GM23338 (cell line): ENCODE measurements at regions not wholly inside any gene's neighbourhood (a gene's known extent, or its start where the extent isn't known, plus 50 kb on each side); places are given as distances from the start of the nearest gene placed in this dataset.

ENCODE experiments used
- ATAC-seq: fragments of 200-7000 bp; cut with Tn5 transposase; 3 replicates; pipeline ENCODE4 v1.9.1; 2020
- DNase-seq: peaks from one replicate; pipeline ENCODE4 v3.0.0-alpha.2; 2015; ENCODE audit warnings: low spot score
- H2AFZ ChIP-seq: fragments of 200-600 bp; sonication (generic); 2 replicates; pipeline ENCODE4 v1.8.0; 2016; ENCODE audit warnings: antibody characterized with exemption, mild to moderate bottlenecking, moderate library complexity
- H3F3A ChIP-seq: fragments of 200-600 bp; sonication (generic); replicated peaks from 2 replicates; pipeline ENCODE4 v1.8.0; 2017; ENCODE audit warnings: antibody characterized with exemption, mixed run types, low read depth
- H3K27ac ChIP-seq: fragments of 200-600 bp; sonication (generic); 2 replicates; pipeline ENCODE4 v1.6.1; 2016; ENCODE audit warnings: low read depth
- H3K27me3 ChIP-seq: fragments of 200-600 bp; sonication (generic); 2 replicates; pipeline ENCODE4 v1.8.0; 2016; ENCODE audit warnings: mild to moderate bottlenecking, mixed run types, moderate library complexity; ENCODE audit not compliant: insufficient read depth
- H3K36me3 ChIP-seq: fragments of 200-600 bp; sonication (generic); 2 replicates; pipeline ENCODE4 v1.8.0; 2016; ENCODE audit warnings: mild to moderate bottlenecking; ENCODE audit not compliant: insufficient read depth
- H3K4me1 ChIP-seq: fragments of 200-600 bp; sonication (generic); 2 replicates; pipeline ENCODE4 v1.8.0; 2016; ENCODE audit warnings: mild to moderate bottlenecking, moderate library complexity; ENCODE audit not compliant: insufficient read depth
- H3K4me2 ChIP-seq: fragments of 200-600 bp; sonication (generic); 2 replicates; pipeline ENCODE4 v1.7.1; 2017; ENCODE audit warnings: mixed run types
- H3K4me3 ChIP-seq: fragments of 200-600 bp; sonication (generic); 2 replicates; pipeline ENCODE4 v1.6.1; 2016; ENCODE audit warnings: mixed run types
- H3K79me2 ChIP-seq: fragments of 200-600 bp; sonication (generic); replicated peaks from 2 replicates; pipeline ENCODE4 v1.8.0; 2017; ENCODE audit warnings: mild to moderate bottlenecking; ENCODE audit not compliant: insufficient read depth
- H3K9me2 ChIP-seq: fragments of 200-600 bp; sonication (generic); 2 replicates; pipeline ENCODE4 v1.8.0; 2017; ENCODE audit not compliant: insufficient read depth
- H4K20me1 ChIP-seq: fragments of 200-600 bp; sonication (generic); replicated peaks from 2 replicates; pipeline ENCODE4 v1.8.0; 2017; ENCODE audit warnings: mild to moderate bottlenecking; ENCODE audit not compliant: insufficient read depth
- H3K27ac Mint-ChIP-seq: 2 replicates; pipeline ENCODE4 v1.8.0; 2020; ENCODE audit warnings: inconsistent platforms, mild to moderate bottlenecking, moderate library complexity, mixed read lengths
- H3K27me3 Mint-ChIP-seq: 3 replicates; pipeline ENCODE4 v1.8.0; 2022; ENCODE audit warnings: low read depth, mild to moderate bottlenecking, moderate library complexity, mixed read lengths, inconsistent platforms; ENCODE audit not compliant: insufficient read depth, poor library complexity
- H3K36me3 Mint-ChIP-seq: 3 replicates; pipeline ENCODE4 v1.8.0; 2021; ENCODE audit warnings: low read depth, mild to moderate bottlenecking, inconsistent platforms, moderate library complexity, mixed read lengths
- H3K4me1 Mint-ChIP-seq: 3 replicates; pipeline ENCODE4 v1.8.0; 2020; ENCODE audit warnings: mild to moderate bottlenecking, inconsistent platforms, mixed read lengths
- H3K4me3 Mint-ChIP-seq: 3 replicates; pipeline ENCODE4 v1.8.0; 2021; ENCODE audit warnings: moderate library complexity, mild to moderate bottlenecking, inconsistent platforms, mixed read lengths
- H3K9me3 Mint-ChIP-seq: 3 replicates; pipeline ENCODE4 v1.8.0; 2020; ENCODE audit warnings: moderate library complexity, mild to moderate bottlenecking, inconsistent platforms, mixed read lengths
- CREB1 ChIP-seq: fragments of 250-450 bp; sonication (Bioruptor Pico); IDR thresholded peaks from 2 replicates; pipeline ENCODE4 v1.5.0; 2020; ENCODE audit warnings: low read depth, mild to moderate bottlenecking, moderate library complexity
- EZH2 ChIP-seq: fragments of 200-600 bp; sonication (generic); IDR thresholded peaks from one replicate; pipeline ENCODE4 v1.8.0; 2017; ENCODE audit warnings: antibody characterized with exemption, mild to moderate bottlenecking, low read depth; ENCODE audit not compliant: unreplicated experiment
- EZH2phosphoT487 ChIP-seq: fragments of 200-600 bp; sonication (generic); IDR thresholded peaks from one replicate; pipeline ENCODE4 v1.8.1; 2018; ENCODE audit warnings: antibody characterized with exemption; ENCODE audit not compliant: unreplicated experiment
- JUNB ChIP-seq: IDR thresholded peaks from one replicate; pipeline ENCODE4 v1.6.1; 2016; ENCODE audit warnings: antibody characterized with exemption; ENCODE audit not compliant: unreplicated experiment
- NANOG ChIP-seq: IDR thresholded peaks from 2 replicates; pipeline ENCODE4 v1.6.1; 2016; ENCODE audit warnings: antibody characterized with exemption, borderline replicate concordance
- POLR2AphosphoS5 ChIP-seq: IDR thresholded peaks from 2 replicates; pipeline ENCODE4 v1.6.1; 2016; ENCODE audit warnings: antibody characterized with exemption, low read depth
- STAT1 ChIP-seq: IDR thresholded peaks from one replicate; pipeline ENCODE4 v1.6.1; 2016; ENCODE audit warnings: antibody characterized with exemption; ENCODE audit not compliant: unreplicated experiment
- ZNF114 ChIP-seq: fragments of 250-450 bp; sonication (Bioruptor Pico); IDR thresholded peaks from 2 replicates; pipeline ENCODE4 v1.5.0; 2020; ENCODE audit warnings: mild to moderate bottlenecking, moderate library complexity
- ZNF331 ChIP-seq: fragments of 250-450 bp; sonication (Bioruptor Pico); IDR thresholded peaks from 2 replicates; pipeline ENCODE4 v1.5.0; 2020; ENCODE audit warnings: low read depth, mild to moderate bottlenecking, moderate library complexity
- TF ChIP-seq, protein P1 (sequence below): IDR thresholded peaks from 2 replicates; pipeline ENCODE4 v1.6.1; 2016; ENCODE audit warnings: antibody characterized with exemption
- TF ChIP-seq, protein P2 (sequence below): IDR thresholded peaks from one replicate; pipeline ENCODE4 v1.6.1; 2018; ENCODE audit warnings: antibody characterized with exemption; ENCODE audit not compliant: unreplicated experiment
- TF ChIP-seq, protein P3 (sequence below): fragments of 250-450 bp; sonication (Bioruptor Pico); IDR thresholded peaks from 2 replicates; pipeline ENCODE4 v1.5.0; 2020; ENCODE audit warnings: mild to moderate bottlenecking, moderate library complexity
- TF ChIP-seq, protein P4 (sequence below), 2 experiments: fragments of 200-600 bp in 1 of 2; sonication (generic) in 1 of 2; conservative IDR thresholded peaks; 2 replicates each; pipeline versions ENCODE4 v1.5.1 to v1.6.1; 2016 to 2017; ENCODE audit warnings: antibody characterized with exemption in 2 of 2, low read depth in 2 of 2, mild to moderate bottlenecking in 2 of 2, moderate library complexity in 1 of 2

DNA sequence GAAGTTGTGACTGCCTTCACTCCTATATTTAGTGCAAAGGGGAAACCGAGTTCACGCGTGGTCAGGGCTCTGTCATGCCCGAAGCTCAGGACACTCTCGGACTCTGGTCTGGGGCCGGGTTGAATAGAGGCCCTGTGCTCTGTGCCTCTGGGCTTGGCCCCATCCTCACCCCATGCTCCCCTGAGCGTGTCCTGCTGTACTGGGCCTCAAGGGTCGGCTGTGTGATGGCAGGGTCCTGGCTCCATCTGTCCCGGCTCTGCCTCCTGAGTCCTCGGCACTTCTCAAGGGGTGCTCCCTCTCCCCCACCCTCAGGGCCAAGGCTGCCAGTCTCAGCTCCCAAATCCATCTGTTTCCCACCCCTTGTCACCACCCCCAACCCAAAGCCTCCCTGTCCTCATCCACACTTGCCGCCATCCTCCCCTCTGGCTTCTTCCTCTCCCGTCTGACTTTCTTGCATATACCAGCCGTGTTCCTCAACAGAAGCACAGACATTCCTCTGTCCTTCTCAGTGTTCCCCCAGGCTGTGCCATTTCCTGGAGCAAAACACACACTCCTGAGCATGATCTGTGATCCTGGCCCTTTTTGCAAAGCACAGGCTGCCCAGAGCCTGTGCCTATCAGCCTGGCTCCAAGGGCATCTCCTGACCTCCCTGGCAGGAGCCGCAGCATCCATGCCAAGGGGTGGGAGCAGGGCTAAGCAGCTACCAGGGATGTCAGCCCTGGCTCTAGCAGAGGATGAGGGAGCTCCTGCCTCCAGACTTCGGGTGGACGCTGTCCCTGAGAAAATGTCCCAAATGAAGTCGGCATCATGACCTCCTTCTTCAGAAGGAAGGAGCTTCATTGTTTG lies 64.2 kb upstream of the OTOS start:
- Mint-ChIP-seq H3K36me3 (no peaks in the 10 kb centered on the region), H3K4me3 (no peak overlapping the region; the same call in 2 of the 3 replicates), H3K27me3 (peaks cover 10% of the 10 kb centered on the region), H3K4me1 (peaks cover 17% of the 10 kb centered on the region), H3K9me3 (peaks cover 14% of the 10 kb centered on the region; the same call in 2 of the 3 replicates), H3K27ac (no peak overlapping the region)
- Histone ChIP-seq H3K27me3 (no peaks in the 10 kb centered on the region), H3K4me2 (no peak overlapping the region), H3K79me2 (no peaks in the 10 kb centered on the region), H3K4me3 (no peak overlapping the region), H2AFZ (no peak overlapping the region), H3K9me2 (no peaks in the 10 kb centered on the region), H3K36me3 (no peaks in the 10 kb centered on the region), H3K27ac (no peak overlapping the region), H3F3A (no peaks in the 10 kb centered on the region), H4K20me1 (no peaks in the 10 kb centered on the region), H3K4me1 (peaks cover 11% of the 10 kb centered on the region)
- ATAC-seq (no peak), DNase-seq (no peak)
- TF ChIP-seq ZNF331 (CRISPR knock-in tag), result no peak
- TF ChIP-seq NANOG, result no peak
- no peak for TF ChIP-seq EZH2
- no peak for TF ChIP-seq EZH2phosphoT487
- no peak for TF ChIP-seq POLR2AphosphoS5
- TF ChIP-seq CREB1 (CRISPR knock-in tag), result no peak
- TF ChIP-seq, protein P1, sequence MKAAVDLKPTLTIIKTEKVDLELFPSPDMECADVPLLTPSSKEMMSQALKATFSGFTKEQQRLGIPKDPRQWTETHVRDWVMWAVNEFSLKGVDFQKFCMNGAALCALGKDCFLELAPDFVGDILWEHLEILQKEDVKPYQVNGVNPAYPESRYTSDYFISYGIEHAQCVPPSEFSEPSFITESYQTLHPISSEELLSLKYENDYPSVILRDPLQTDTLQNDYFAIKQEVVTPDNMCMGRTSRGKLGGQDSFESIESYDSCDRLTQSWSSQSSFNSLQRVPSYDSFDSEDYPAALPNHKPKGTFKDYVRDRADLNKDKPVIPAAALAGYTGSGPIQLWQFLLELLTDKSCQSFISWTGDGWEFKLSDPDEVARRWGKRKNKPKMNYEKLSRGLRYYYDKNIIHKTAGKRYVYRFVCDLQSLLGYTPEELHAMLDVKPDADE, result no peak
- no peak for TF ChIP-seq STAT1
- TF ChIP-seq, protein P2, sequence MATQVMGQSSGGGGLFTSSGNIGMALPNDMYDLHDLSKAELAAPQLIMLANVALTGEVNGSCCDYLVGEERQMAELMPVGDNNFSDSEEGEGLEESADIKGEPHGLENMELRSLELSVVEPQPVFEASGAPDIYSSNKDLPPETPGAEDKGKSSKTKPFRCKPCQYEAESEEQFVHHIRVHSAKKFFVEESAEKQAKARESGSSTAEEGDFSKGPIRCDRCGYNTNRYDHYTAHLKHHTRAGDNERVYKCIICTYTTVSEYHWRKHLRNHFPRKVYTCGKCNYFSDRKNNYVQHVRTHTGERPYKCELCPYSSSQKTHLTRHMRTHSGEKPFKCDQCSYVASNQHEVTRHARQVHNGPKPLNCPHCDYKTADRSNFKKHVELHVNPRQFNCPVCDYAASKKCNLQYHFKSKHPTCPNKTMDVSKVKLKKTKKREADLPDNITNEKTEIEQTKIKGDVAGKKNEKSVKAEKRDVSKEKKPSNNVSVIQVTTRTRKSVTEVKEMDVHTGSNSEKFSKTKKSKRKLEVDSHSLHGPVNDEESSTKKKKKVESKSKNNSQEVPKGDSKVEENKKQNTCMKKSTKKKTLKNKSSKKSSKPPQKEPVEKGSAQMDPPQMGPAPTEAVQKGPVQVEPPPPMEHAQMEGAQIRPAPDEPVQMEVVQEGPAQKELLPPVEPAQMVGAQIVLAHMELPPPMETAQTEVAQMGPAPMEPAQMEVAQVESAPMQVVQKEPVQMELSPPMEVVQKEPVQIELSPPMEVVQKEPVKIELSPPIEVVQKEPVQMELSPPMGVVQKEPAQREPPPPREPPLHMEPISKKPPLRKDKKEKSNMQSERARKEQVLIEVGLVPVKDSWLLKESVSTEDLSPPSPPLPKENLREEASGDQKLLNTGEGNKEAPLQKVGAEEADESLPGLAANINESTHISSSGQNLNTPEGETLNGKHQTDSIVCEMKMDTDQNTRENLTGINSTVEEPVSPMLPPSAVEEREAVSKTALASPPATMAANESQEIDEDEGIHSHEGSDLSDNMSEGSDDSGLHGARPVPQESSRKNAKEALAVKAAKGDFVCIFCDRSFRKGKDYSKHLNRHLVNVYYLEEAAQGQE, result no peak
- TF ChIP-seq ZNF114, result no peak
- no peak for TF ChIP-seq JUNB
- TF ChIP-seq, protein P3, sequence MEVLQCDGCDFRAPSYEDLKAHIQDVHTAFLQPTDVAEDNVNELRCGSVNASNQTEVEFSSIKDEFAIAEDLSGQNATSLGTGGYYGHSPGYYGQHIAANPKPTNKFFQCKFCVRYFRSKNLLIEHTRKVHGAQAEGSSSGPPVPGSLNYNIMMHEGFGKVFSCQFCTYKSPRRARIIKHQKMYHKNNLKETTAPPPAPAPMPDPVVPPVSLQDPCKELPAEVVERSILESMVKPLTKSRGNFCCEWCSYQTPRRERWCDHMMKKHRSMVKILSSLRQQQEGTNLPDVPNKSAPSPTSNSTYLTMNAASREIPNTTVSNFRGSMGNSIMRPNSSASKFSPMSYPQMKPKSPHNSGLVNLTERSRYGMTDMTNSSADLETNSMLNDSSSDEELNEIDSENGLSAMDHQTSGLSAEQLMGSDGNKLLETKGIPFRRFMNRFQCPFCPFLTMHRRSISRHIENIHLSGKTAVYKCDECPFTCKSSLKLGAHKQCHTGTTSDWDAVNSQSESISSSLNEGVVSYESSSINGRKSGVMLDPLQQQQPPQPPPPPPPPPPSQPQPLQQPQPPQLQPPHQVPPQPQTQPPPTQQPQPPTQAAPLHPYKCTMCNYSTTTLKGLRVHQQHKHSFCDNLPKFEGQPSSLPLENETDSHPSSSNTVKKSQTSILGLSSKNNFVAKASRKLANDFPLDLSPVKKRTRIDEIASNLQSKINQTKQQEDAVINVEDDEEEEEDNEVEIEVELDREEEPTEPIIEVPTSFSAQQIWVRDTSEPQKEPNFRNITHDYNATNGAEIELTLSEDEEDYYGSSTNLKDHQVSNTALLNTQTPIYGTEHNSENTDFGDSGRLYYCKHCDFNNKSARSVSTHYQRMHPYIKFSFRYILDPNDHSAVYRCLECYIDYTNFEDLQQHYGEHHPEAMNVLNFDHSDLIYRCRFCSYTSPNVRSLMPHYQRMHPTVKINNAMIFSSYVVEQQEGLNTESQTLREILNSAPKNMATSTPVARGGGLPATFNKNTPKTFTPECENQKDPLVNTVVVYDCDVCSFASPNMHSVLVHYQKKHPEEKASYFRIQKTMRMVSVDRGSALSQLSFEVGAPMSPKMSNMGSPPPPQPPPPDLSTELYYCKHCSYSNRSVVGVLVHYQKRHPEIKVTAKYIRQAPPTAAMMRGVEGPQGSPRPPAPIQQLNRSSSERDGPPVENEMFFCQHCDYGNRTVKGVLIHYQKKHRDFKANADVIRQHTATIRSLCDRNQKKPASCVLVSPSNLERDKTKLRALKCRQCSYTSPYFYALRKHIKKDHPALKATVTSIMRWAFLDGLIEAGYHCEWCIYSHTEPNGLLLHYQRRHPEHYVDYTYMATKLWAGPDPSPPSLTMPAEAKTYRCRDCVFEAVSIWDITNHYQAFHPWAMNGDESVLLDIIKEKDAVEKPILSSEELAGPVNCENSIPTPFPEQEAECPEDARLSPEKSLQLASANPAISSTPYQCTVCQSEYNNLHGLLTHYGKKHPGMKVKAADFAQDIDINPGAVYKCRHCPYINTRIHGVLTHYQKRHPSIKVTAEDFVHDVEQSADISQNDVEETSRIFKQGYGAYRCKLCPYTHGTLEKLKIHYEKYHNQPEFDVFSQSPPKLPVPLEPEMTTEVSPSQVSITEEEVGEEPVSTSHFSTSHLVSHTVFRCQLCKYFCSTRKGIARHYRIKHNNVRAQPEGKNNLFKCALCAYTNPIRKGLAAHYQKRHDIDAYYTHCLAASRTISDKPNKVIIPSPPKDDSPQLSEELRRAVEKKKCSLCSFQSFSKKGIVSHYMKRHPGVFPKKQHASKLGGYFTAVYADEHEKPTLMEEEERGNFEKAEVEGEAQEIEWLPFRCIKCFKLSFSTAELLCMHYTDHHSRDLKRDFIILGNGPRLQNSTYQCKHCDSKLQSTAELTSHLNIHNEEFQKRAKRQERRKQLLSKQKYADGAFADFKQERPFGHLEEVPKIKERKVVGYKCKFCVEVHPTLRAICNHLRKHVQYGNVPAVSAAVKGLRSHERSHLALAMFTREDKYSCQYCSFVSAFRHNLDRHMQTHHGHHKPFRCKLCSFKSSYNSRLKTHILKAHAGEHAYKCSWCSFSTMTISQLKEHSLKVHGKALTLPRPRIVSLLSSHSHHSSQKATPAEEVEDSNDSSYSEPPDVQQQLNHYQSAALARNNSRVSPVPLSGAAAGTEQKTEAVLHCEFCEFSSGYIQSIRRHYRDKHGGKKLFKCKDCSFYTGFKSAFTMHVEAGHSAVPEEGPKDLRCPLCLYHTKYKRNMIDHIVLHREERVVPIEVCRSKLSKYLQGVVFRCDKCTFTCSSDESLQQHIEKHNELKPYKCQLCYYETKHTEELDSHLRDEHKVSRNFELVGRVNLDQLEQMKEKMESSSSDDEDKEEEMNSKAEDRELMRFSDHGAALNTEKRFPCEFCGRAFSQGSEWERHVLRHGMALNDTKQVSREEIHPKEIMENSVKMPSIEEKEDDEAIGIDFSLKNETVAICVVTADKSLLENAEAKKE (CRISPR knock-in tag), result no peak
- TF ChIP-seq, protein P4, sequence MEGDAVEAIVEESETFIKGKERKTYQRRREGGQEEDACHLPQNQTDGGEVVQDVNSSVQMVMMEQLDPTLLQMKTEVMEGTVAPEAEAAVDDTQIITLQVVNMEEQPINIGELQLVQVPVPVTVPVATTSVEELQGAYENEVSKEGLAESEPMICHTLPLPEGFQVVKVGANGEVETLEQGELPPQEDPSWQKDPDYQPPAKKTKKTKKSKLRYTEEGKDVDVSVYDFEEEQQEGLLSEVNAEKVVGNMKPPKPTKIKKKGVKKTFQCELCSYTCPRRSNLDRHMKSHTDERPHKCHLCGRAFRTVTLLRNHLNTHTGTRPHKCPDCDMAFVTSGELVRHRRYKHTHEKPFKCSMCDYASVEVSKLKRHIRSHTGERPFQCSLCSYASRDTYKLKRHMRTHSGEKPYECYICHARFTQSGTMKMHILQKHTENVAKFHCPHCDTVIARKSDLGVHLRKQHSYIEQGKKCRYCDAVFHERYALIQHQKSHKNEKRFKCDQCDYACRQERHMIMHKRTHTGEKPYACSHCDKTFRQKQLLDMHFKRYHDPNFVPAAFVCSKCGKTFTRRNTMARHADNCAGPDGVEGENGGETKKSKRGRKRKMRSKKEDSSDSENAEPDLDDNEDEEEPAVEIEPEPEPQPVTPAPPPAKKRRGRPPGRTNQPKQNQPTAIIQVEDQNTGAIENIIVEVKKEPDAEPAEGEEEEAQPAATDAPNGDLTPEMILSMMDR (conservative IDR thresholded peaks at IDR 0.05; ENCODE audit: low read depth in 2 of 2), result no peak
